Hematopoietic multipotent progenitor cell treated with erythropoietin and hydrocortisone succinate and interleukin-3 and kit ligand, for 8 days (in vitro differentiated cells): ENCODE measurements at regions not wholly inside any gene's neighbourhood (a gene's known extent, or its start where the extent isn't known, plus 50 kb on each side); places are given as distances from the start of the nearest gene placed in this dataset.

ENCODE experiments used
- DNase-seq: peaks from one replicate; pipeline ENCODE4 v3.0.0-alpha.2; 2015

- DNase-seq = no peak
Observed at GRCh38 chr2:57862153-57862552, 184.5 kb upstream of the VRK2 start.

DNA sequence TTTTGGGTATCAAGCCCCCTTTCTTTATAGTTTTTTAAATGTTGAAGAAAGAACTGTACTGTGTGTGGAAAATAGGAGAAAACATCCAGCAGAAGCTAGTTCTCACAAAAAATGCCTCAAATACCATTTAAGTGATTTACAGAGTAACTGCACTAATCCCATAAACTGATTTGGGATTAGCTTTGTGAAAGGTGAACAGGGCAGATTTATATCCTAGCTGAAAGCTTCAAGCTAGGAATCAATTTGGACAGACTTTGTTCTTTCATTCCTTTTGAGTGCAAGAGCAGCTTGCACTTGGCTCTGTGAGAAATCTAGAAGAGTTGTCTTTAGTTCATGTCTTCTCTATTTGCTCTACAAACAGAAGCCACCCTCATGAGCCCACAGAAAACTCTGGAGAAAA is 183.9 kb upstream of the VRK2 start:
- no peak for DNase-seq

- no peak for DNase-seq
Observed at GRCh38 chr2:57864926-57865325, 181.7 kb upstream of the VRK2 start.

DNA sequence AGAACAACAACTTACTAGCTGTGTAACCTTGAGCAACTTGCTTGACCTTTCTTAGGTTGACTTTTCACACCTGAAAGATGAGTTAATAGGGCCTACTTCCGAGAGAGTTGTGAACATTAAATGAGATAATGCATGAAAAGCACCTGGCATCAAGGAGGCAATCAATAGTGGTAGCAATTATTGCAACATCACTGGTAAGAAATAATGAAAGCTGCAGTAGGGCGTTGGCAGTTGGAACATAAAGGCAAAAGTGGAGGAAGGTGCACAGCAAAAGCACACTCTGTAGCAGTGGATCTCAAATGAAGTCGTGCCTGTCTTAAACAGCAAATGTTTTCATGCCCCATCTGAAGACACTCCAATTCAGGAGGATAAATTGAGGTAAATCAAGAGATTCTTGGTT is 178.9 kb upstream of the VRK2 start:
- no peak for DNase-seq

GRCh38 chr2:57868619-57869139 is 177.9 kb upstream of the VRK2 start:
- no peak for DNase-seq

DNA sequence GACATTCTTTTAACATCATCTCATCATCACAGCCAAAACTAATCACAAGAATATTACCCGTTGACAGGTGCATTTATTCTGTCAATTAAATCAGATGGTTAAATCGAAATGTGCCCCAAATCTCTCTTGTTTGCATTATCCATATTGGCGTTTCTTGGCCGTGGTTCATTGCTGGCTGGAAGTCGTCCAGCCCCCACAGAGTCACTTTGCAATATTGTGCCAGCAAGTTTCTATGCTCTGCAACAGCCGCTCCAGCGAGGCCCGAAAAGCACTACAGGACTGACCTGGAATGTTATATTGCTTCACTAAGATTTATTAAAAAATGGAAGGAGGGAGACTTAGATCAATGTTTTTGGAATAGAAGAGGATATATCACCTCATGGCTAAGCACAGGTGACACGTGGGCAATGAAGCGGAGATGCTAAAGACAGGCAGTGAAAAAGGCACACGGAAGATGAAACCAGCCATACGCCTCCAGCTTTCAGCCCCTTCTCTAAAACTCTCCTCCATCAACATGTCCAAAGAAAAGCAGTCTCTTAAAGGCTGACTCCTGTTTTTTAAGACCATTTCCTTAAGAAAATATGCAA is 176.8 kb upstream of the VRK2 start:
- DNase-seq = no peak

- no peak for DNase-seq
Observed at GRCh38 chr2:57876313-57876712, 170.3 kb upstream of the VRK2 start.

GRCh38 chr2:57877811-57878170 is 168.8 kb upstream of the VRK2 start:
- no peak for DNase-seq

GRCh38 chr2:57878171-57878865 is 168.3 kb upstream of the VRK2 start:
- DNase-seq = no peak

- no peak for DNase-seq
Observed at GRCh38 chr2:57878866-57879210, 167.8 kb upstream of the VRK2 start.

DNA sequence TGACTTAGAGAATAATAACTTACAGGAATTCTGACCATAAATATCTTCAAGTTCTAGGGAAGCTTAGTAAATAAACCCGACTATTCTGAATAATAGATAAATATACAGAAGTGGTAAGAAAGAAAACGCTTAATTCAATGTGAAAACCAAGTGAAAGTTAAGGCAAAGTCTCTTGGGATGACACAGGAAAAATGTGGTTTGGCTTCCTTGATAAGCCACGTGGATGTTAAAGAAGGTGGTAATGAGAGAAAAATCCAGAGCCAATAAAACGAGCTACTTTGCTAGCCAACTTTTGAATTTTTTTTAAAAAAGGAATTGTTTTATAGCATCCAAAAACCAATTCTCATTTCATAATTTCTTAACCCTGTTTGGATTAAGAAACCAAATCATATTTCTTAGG is 166.2 kb upstream of the VRK2 start:
- DNase-seq = no peak

DNA sequence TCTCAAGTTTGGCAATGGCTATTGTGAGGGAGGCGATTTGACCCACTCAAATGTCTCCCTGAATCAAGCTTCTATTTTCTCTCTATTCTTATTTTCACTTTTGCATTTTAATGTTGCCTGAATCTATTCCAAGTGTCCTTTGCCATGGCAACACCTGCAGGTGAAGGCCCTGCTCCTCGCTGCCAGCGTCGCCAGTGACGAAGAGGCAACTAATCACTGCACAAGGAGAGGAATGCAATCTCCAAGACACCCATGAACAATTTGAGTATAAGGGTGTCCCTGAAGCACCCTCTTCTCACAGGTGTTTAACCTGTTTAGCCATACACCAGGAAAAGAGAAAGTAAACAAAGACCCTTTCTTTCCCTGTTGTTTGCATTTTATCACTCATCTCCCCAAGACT is 165.6 kb upstream of the VRK2 start:
- DNase-seq = no peak

GRCh38 chr2:57881998-57882888 is 164.4 kb upstream of the VRK2 start:
- no peak for DNase-seq

- no peak for DNase-seq
Observed at GRCh38 chr2:57882895-57883515, 163.6 kb upstream of the VRK2 start.

DNA sequence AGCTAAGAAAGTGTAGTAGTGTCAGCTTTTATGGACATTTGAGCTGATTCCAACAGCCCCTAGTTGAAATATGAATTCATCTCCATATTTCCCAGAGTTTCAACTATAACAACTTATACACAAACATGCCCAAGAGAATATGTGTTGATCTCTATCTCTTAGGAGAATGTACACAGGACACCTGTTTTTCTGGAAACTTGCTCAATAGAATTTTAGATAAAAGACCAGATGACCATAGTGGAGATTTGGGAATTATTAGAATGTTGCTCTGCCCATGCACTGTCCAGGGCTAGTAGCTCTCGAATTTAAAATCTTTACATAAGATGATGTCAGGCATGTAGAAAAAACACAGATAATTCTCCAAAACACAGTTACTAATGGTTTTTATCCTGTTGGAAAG is 162.3 kb upstream of the VRK2 start:
- no peak for DNase-seq

- no peak for DNase-seq
Observed at GRCh38 chr2:57885742-57886141, 160.9 kb upstream of the VRK2 start.

DNA sequence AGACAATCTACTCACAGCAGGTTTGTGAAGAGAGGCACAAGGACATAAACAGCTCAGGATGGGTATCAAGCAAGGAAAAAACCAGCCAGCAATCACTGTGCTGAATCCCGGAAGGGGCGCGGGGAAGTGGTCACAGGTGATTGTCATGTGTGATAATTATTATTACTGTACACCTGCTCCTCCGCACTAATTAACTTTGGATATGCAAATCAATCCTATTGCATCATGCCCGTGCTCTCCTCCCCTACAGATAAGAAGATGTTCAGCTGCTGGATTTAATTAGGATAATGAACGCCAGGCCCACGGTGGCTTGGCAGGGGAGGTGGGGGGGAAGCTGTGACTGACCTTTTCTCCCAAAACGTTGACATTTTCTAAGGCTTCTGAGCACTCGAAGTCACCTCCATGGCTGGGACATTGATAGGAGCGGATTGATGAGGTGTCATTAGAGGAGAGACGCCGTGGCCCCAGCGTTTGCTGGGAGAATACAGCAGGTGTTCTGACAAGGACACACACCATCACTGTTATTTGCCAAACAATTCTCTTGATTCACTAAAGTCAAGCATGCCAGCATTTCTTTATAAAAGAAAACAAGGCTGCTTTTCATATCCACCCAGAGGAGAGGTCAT is 160.3 kb upstream of the VRK2 start:
- no peak for DNase-seq

DNA sequence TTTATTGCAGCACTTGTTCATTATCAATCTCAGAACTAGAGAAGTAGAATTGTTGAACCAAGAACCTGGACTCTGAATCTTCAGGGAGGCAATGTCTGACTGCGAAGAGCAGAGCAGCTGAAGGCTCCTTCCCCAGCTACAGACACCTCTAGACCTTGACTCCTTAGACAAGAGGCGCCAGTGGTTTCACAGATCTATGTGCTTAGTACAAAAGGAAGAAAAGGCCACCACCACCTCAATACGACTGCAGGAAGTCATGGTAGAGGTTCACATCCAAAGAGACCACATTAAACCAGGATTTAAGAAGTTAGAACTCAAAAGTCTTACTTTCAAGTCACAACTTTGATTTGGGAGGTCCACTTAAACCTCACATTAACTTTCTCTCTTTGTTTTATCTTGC is 158.1 kb upstream of the VRK2 start:
- DNase-seq = no peak

- no peak for DNase-seq
Observed at GRCh38 chr2:57890464-57890863, 156.1 kb upstream of the VRK2 start.

DNA sequence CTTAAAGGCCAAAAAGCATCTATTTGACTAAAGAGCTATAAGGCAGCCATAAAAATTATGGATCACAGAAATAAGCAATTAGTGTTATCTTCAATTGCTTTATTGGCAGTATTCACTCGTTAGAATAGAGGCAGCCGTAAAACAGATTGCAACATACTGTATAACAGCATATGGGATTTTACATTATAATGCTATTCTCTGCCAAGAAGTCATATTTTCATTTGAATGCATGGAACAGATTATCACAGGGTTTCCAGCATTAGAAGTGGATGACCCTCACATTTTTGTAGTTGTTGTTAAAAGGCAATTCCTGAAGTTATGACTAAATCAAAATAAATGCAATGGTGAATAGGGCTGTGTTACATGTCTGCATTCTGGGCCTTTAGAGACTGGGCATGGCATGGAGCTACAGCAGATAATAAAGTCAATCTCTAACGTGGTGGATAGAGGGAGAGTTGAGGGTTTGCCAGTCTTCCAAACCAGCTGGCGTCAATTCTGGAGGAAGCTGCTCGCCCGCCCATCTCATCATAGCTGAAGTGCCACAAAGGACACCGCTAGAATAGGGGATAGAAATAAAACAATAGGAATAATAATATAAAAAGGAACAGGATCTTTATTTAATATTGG is 155.4 kb upstream of the VRK2 start:
- no peak for DNase-seq

GRCh38 chr2:57892920-57893319 is 153.7 kb upstream of the VRK2 start:
- DNase-seq = no peak

DNA sequence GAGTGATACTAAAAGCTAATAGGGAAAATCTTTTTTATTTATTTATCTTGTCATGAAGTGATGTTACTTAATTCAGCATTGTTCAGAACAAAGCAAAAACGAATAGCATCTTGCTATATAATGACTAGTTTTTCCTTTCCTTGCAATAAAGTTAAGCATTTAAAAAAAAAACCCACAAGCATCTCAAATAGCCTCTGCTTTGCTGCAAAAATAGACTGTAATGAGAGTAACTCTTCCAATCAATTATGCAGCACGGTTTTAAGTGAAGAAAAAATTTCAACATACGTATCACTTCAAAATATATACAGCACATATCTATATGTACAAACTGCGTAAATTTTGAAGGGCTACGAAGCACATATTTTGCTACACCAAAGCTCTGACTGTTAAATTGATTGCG is 153.3 kb upstream of the VRK2 start:
- DNase-seq = no peak

- no peak for DNase-seq
Observed at GRCh38 chr2:57893786-57894185, 152.8 kb upstream of the VRK2 start.
